Adrenal gland (tissue), 5 donors: ENCODE measurements at regions not wholly inside any gene's neighbourhood (a gene's known extent, or its start where the extent isn't known, plus 50 kb on each side); places are given as distances from the start of the nearest gene placed in this dataset.

ENCODE experiments used
- CTCF ChIP-seq, 6 experiments: fragments of 450-650 bp in 4 of 6; fragments of 200-600 bp in 2 of 6; sonication (generic) in 1 of 6; IDR thresholded peaks; 1 replicate in 5 of 6; 2 replicates in 1 of 6; pipeline versions ENCODE4 v1.5.1 to v1.8.0; 2016 to 2021; ENCODE audit warnings: antibody characterized with exemption in 6 of 6, mild to moderate bottlenecking in 2 of 6, moderate library complexity in 1 of 6
- POLR2A ChIP-seq, 2 donors: fragments of 450-650 bp; IDR thresholded peaks; one replicate each; pipeline ENCODE4 v1.6.1; 2017; ENCODE audit warnings: antibody characterized with exemption in 2 of 2, mild to moderate bottlenecking in 2 of 2, moderate library complexity in 1 of 2
- donor health status: DM: no; HTN: no; CAD: no.

GRCh38 chr11:8792710-8793109 lies 110.1 kb downstream of the RPL27A start:
- TF ChIP-seq CTCF (IDR thresholded peaks at IDR 0.05) = no peak
- TF ChIP-seq POLR2A (IDR thresholded peaks at IDR 0.05) = no peak
